ENCODE measurements at regions not wholly inside any gene's neighbourhood (a gene's known extent, or its start where the extent isn't known, plus 50 kb on each side); places are given as distances from the start of the nearest gene placed in this dataset.

DNA sequence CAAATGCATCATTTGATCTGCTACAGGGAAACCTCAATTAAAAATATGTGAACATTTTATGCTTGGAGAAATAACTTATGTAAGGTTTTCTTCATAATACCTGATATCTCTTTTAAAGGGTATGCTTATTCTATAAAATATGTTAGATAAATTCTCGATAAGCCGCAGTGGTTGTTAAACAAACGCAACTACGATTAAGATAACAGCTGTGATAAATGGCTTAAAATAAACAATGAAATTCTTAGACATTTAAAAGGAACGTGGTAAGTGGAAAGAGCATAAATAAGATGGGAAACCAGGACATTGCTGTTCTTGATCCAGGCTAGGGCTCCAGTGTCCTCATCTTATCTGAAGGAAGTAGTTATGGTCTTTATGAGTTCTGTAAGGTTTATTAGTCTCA lies 415.9 kb downstream of the CD83 start (continued):
- TF ChIP-seq PRDM6 (tag by site-specific recombination; IDR thresholded peaks at IDR 0.05) (peak; percentile 62), KLF1 (tag by site-specific recombination; IDR thresholded peaks at IDR 0.05) (no peak), ZNF664 (tag by site-specific recombination; IDR thresholded peaks at IDR 0.05) (no peak), ZNF561 (tag by site-specific recombination; IDR thresholded peaks at IDR 0.05; ENCODE audit: borderline replicate concordance) (no peak), ZFP37 (tag by site-specific recombination; IDR thresholded peaks at IDR 0.05) (no peak), FEZF1 (tag by site-specific recombination; IDR thresholded peaks at IDR 0.05) (peak; percentile 46; the same call in 1 of the 2 replicates), GLIS2 (tag by site-specific recombination; IDR thresholded peaks at IDR 0.05) (no peak)
- TF ChIP-seq, protein P1, sequence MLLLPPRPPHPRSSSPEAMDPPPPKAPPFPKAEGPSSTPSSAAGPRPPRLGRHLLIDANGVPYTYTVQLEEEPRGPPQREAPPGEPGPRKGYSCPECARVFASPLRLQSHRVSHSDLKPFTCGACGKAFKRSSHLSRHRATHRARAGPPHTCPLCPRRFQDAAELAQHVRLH (tag by site-specific recombination; IDR thresholded peaks at IDR 0.05), result peak; percentile 58
- TF ChIP-seq, protein P2, sequence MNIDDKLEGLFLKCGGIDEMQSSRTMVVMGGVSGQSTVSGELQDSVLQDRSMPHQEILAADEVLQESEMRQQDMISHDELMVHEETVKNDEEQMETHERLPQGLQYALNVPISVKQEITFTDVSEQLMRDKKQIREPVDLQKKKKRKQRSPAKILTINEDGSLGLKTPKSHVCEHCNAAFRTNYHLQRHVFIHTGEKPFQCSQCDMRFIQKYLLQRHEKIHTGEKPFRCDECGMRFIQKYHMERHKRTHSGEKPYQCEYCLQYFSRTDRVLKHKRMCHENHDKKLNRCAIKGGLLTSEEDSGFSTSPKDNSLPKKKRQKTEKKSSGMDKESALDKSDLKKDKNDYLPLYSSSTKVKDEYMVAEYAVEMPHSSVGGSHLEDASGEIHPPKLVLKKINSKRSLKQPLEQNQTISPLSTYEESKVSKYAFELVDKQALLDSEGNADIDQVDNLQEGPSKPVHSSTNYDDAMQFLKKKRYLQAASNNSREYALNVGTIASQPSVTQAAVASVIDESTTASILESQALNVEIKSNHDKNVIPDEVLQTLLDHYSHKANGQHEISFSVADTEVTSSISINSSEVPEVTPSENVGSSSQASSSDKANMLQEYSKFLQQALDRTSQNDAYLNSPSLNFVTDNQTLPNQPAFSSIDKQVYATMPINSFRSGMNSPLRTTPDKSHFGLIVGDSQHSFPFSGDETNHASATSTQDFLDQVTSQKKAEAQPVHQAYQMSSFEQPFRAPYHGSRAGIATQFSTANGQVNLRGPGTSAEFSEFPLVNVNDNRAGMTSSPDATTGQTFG (tag by site-specific recombination; IDR thresholded peaks at IDR 0.05; ENCODE audit: borderline replicate concordance), result no peak

DNA sequence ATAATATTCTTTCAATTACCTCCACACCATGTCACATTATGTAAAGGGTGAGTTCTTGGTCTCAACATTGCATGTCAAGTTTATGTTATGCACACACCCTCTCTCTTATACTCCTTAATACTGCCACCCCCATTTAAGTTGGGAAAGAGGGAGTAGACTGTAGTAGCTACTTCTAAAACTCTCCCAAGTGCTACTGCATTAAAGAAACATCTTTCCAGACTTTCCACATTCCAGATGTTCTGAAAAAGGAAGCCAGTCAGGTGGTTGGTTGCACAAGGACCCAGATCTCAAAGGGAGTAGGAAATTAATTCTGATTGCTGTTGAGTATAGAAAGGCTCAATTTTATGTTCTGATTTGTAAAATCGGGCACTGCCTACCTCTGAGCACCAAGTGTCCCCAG lies 419.5 kb downstream of the CD83 start:
- H3K4me3 ChIP-seq (ENCODE audit: low read depth, low read length), result no peak overlapping the region
- no peak overlapping the region for H3K27ac ChIP-seq (ENCODE audit: extremely low read depth, low read depth, low read length)
- ChIA-PET CTCF (no interaction called here), POLR2A (no interaction called here)
- no peaks in the 10 kb centered on the region for H3K9me3 ChIP-seq (ENCODE audit: control insufficient read depth, insufficient read depth, low read depth, low read length)
- H3K4me1 ChIP-seq (ENCODE audit: control insufficient read depth, insufficient read depth, low read length), result peaks cover 15% of the 10 kb centered on the region
- no peaks in the 10 kb centered on the region for H3K36me3 ChIP-seq (ENCODE audit: control insufficient read depth in 2 of 2, insufficient read depth in 1 of 2, low read length in 2 of 2)
- no peak for TF ChIP-seq ZNF202 (tag by site-specific recombination; IDR thresholded peaks at IDR 0.05; ENCODE audit: borderline replicate concordance)
- TF ChIP-seq ZFP69B (tag by site-specific recombination; IDR thresholded peaks at IDR 0.05), result no peak
- TF ChIP-seq HOXC10 (CRISPR knock-in tag; IDR thresholded peaks at IDR 0.05), result no peak
- no peak for TF ChIP-seq ZNF776 (tag by site-specific recombination; IDR thresholded peaks at IDR 0.05; ENCODE audit: borderline replicate concordance)
- no peak for TF ChIP-seq ZNF768 (tag by site-specific recombination; IDR thresholded peaks at IDR 0.05)
- TF ChIP-seq ZBTB48 (tag by site-specific recombination; IDR thresholded peaks at IDR 0.05), result no peak
- no peak for TF ChIP-seq GFI1B (tag by site-specific recombination; IDR thresholded peaks at IDR 0.05)
- TF ChIP-seq, protein P3, sequence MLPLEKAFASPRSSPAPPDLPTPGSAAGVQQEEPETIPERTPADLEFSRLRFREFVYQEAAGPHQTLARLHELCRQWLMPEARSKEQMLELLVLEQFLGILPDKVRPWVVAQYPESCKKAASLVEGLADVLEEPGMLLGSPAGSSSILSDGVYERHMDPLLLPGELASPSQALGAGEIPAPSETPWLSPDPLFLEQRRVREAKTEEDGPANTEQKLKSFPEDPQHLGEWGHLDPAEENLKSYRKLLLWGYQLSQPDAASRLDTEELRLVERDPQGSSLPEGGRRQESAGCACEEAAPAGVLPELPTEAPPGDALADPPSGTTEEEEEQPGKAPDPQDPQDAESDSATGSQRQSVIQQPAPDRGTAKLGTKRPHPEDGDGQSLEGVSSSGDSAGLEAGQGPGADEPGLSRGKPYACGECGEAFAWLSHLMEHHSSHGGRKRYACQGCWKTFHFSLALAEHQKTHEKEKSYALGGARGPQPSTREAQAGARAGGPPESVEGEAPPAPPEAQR (tag by site-specific recombination; IDR thresholded peaks at IDR 0.05), result no peak
- no peak for TF ChIP-seq ZNF302 (tag by site-specific recombination; IDR thresholded peaks at IDR 0.05; ENCODE audit: low read depth)
- TF ChIP-seq, protein P4, sequence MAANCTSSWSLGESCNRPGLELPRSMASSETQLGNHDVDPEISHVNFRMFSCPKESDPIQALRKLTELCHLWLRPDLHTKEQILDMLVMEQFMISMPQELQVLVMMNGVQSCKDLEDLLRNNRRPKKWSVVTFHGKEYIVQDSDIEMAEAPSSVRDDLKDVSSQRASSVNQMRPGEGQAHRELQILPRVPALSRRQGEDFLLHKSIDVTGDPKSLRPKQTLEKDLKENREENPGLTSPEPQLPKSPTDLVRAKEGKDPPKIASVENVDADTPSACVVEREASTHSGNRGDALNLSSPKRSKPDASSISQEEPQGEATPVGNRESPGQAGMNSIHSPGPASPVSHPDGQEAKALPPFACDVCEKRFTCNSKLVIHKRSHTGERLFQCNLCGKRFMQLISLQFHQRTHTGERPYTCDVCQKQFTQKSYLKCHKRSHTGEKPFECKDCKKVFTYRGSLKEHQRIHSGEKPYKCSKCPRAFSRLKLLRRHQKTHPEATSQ (tag by site-specific recombination; IDR thresholded peaks at IDR 0.05), result no peak
- no peak for TF ChIP-seq ZNF560 (tag by site-specific recombination; IDR thresholded peaks at IDR 0.05; ENCODE audit: borderline replicate concordance)
- no peak for TF ChIP-seq ZNF311 (tag by site-specific recombination; IDR thresholded peaks at IDR 0.05; ENCODE audit: borderline replicate concordance)
- TF ChIP-seq ZNF146 (tag by site-specific recombination; IDR thresholded peaks at IDR 0.05), result no peak
- TF ChIP-seq, protein P5, sequence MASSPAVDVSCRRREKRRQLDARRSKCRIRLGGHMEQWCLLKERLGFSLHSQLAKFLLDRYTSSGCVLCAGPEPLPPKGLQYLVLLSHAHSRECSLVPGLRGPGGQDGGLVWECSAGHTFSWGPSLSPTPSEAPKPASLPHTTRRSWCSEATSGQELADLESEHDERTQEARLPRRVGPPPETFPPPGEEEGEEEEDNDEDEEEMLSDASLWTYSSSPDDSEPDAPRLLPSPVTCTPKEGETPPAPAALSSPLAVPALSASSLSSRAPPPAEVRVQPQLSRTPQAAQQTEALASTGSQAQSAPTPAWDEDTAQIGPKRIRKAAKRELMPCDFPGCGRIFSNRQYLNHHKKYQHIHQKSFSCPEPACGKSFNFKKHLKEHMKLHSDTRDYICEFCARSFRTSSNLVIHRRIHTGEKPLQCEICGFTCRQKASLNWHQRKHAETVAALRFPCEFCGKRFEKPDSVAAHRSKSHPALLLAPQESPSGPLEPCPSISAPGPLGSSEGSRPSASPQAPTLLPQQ (tag by site-specific recombination; IDR thresholded peaks at IDR 0.05), result no peak
- no peak for TF ChIP-seq SP7 (tag by site-specific recombination; IDR thresholded peaks at IDR 0.05)
- no peak for TF ChIP-seq ZNF433 (tag by site-specific recombination; IDR thresholded peaks at IDR 0.05; ENCODE audit: low read depth)
- TF ChIP-seq REPIN1 (tag by site-specific recombination; IDR thresholded peaks at IDR 0.05; ENCODE audit: low read depth), result no peak
- TF ChIP-seq ZNF155 (tag by site-specific recombination; IDR thresholded peaks at IDR 0.05), result no peak
- TF ChIP-seq ZNF623 (tag by site-specific recombination; IDR thresholded peaks at IDR 0.05), result no peak
